NCI-H226 (cell line): ENCODE measurements at regions not wholly inside any gene's neighbourhood (a gene's known extent, or its start where the extent isn't known, plus 50 kb on each side); places are given as distances from the start of the nearest gene placed in this dataset.
"Not testable (repeated sequence)": the region's sequence is repeated elsewhere in the genome, so short reads cannot be mapped to it uniquely, and the experiment has no call there.

ENCODE experiments used
- DNase-seq: peaks from one replicate; pipeline ENCODE4 v3.0.0-alpha.2; 2015

- DNase-seq, result not testable (repeated sequence)
These were observed 456.0 kb downstream of the SEMA3D start for GRCh38 chr7:84730864-84731263.

DNA sequence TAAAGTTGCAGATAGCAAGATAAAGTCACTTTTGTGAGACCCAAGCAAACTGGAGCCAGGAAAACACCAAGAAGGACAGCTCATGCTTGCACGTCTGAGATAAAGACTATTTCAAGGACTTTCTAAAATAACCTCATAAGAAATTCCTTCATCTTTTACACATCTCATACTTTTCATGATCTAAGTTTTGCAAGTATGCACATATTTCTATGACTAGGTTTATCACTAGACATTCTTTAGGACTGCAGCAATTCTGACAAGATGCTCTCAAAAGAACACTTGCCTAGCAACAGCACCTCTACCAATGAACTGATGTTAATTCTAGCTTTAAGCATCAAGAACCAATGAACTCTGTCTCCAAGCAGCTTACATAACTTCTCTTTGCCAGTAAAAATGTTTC is 457.6 kb downstream of the SEMA3D start:
- peak; percentile 92 for DNase-seq

- no peak for DNase-seq
These were observed 464.1 kb downstream of the SEMA3D start for GRCh38 chr7:84722734-84723133.

GRCh38 chr7:84722086-84722485 is 464.8 kb downstream of the SEMA3D start:
- DNase-seq, result no peak

GRCh38 chr7:84720456-84721097 is 466.3 kb downstream of the SEMA3D start:
- DNase-seq, result peak; percentile 58

GRCh38 chr7:84714765-84715164 is 472.1 kb downstream of the SEMA3D start:
- no peak for DNase-seq

- no peak for DNase-seq
These were observed 474.3 kb downstream of the SEMA3D start for GRCh38 chr7:84712374-84713121.

DNA sequence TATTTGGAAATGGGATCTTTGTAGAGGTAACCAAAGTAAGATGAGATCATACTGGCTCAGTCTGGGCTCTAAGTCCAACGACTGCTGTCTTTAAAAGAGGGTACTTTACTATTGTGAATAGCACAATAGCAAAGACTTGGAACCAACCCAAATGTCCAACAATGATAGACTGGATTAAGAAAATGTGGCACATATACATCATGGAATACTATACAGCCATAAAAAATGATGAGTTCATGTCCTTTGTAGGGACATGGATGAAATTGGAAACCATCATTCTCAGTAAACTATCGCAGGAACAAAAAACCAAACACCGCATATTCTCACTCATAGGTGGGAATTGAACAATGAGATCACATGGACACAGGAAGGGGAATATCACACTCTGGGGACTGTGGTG is 476.3 kb downstream of the SEMA3D start:
- DNase-seq, result not testable (repeated sequence)

DNA sequence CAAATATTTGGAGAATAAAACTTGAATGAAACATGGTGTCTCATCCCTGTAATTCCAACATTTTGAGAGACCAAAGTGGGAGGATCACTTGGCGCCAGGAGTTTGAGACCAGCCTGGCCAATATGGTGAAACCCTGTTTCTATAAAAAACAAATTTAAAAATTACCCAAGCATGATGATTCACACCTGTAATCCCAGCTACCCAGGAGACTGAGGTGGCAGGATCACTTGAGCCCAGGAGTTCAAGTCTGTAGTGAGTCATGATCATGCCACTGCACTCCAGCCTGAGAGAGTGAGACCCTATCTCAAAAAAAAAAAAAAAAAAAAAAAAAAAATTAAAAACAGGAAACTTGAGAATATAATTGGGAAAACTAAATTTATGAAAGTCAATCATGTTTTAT is 481.1 kb downstream of the SEMA3D start:
- DNase-seq, result peak; percentile 40

DNA sequence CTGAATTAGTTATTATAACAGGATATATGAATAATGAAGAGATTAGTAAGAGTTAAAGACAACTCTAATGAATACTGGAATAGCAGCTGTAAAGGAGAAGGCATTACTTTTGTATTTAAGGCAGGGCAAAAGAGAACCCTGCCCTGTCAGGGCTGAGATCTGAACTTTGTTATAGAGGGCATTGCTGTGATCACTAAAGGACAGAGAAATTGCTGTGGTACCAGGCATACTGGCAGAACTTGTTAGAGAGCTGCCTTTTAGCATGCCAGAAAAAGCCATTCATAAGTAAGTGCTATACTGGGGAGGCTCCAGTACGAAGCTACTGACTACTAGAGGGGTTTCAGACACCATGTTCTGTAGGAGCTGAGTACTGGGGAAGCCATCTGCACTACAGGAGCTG is 481.8 kb downstream of the SEMA3D start:
- DNase-seq, result no peak

GRCh38 chr7:84704380-84704779 is 482.5 kb downstream of the SEMA3D start:
- DNase-seq, result no peak

DNA sequence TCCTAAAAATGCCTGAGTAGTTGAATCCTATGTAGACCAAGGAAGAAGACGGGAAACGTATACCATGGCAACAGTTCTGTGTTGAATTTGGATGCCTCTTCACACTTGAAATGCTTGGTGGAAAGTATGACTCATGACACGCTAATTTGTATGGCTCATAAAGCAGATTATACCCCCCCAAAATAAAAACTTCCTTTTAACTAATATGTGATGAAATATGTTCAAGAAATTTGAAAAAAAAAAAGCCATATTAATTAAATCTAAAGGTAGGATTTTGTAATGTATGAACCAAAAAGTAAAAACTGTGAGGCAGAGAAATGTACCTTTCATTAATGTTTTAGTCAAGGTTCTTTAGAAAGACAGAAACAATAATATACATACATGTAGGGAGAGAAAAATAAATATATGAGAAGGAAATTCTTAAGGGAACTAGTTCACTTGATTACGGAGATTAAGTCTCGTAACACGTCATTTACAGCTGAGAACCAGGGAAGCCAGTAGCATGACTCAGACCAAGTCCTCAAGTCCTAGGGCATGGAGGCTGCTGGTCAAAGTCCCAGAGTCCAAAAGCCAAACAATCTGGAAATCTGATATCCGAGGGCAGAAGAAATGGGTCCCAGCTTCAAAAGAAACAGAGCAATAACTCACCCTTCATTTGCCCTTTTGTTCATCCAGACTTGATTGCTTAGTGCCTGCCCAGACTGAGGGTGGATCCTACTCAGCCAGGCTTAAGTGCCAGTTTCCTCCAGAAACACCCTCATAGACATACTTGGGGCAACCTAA is 485.1 kb downstream of the SEMA3D start:
- DNase-seq, result peak; percentile 94

GRCh38 chr7:84700563-84701370 is 486.1 kb downstream of the SEMA3D start:
- DNase-seq, result no peak

DNA sequence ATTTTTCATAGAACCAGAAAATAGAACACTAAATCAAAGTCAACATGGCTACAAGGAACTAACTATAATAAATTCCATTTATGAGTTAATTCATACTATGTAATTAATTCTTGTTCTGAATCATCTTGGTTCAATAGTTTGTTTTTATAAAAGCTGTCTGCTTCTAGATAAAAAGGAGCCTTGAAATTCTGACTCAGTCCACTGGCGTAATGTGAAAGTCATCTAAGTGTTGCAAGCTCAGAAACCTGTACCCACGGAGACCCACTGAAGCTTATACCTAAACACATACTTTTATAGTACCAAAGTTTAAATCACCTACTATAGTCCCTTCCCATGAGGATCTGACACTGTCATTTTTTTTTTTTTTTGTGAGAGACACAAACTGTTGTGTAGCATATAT is 489.4 kb downstream of the SEMA3D start:
- DNase-seq, result peak; percentile 86

- no peak for DNase-seq
These were observed 493.4 kb downstream of the SEMA3D start for GRCh38 chr7:84693483-84693882.

- peak; percentile 73 for DNase-seq
These were observed 494.1 kb upstream of the SEMA3A start for GRCh38 chr7:84688671-84689070.

- no peak for DNase-seq
These were observed 491.8 kb upstream of the SEMA3A start for GRCh38 chr7:84686373-84686772.

- DNase-seq, result no peak
These were observed 490.4 kb upstream of the SEMA3A start for GRCh38 chr7:84684836-84685480.

- DNase-seq, result no peak
These were observed 488.0 kb upstream of the SEMA3A start for GRCh38 chr7:84682543-84682942.

DNA sequence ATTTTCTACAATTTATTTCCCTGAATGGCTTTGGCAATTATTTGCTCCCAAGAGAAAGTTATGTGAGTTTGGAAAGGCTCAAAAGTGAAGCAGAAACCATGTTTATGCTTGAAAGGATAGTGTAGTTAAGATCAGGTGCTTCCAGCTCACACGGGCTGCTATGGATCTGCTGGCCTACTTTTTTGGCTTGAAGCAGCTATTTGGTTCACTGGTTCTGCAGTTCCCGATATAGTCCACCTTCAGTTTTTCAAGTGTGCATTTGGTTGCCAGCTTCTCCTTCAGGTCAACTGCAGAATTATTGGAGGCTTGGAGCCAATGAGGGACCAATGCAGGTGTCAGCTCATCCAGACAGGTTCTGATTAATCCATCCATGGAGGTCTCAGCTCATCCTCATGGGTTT is 484.3 kb upstream of the SEMA3A start:
- DNase-seq, result no peak

GRCh38 chr7:84677117-84677732 is 482.6 kb upstream of the SEMA3A start:
- DNase-seq, result no peak

GRCh38 chr7:84675633-84676034 is 481.0 kb upstream of the SEMA3A start:
- peak; percentile 32 for DNase-seq
